Tibial nerve (tissue), 4 donors: ENCODE measurements at regions not wholly inside any gene's neighbourhood (a gene's known extent, or its start where the extent isn't known, plus 50 kb on each side); places are given as distances from the start of the nearest gene placed in this dataset.

Experiments
- DNase-seq, 2 donors: peaks; one replicate each; pipeline ENCODE4 v3.0.0-alpha.2; 2019; ENCODE audit warnings: low spot score in 2 of 2
- H3K27ac ChIP-seq, 4 donors: fragments of 200-600 bp; sonication (generic) in 3 of 4; one replicate each; pipeline ENCODE4 v1.5.1; 2017 to 2019; ENCODE audit warnings: mild to moderate bottlenecking in 1 of 4
- H3K27me3 ChIP-seq, 2 donors: fragments of 200-600 bp; sonication (generic) in 1 of 2; one replicate each; pipeline versions ENCODE4 v1.5.1 to v1.6.0; 2017 to 2019
- H3K36me3 ChIP-seq, 3 donors: fragments of 200-600 bp; sonication (generic); one replicate each; pipeline ENCODE4 v1.5.1; 2018 to 2019
- H3K4me1 ChIP-seq, 4 donors: fragments of 200-600 bp; sonication (generic) in 3 of 4; one replicate each; pipeline ENCODE4 v1.5.1; 2017 to 2019
- H3K4me3 ChIP-seq, 4 donors: fragments of 200-600 bp; sonication (generic) in 3 of 4; one replicate each; pipeline ENCODE4 v1.5.1; 2017 to 2019; ENCODE audit warnings: mild to moderate bottlenecking in 1 of 4, moderate library complexity in 1 of 4
- H3K9me3 ChIP-seq, 4 donors: fragments of 200-600 bp; sonication (generic) in 3 of 4; one replicate each; pipeline ENCODE4 v1.5.1; 2017 to 2019
- EP300 ChIP-seq, 2 donors: sonication (generic); formaldehyde crosslinking; IDR thresholded peaks; one replicate each; pipeline ENCODE4 v1.6.1; 2017; ENCODE audit warnings: antibody characterized with exemption in 2 of 2, mild to moderate bottlenecking in 1 of 2
- POLR2A ChIP-seq, 2 donors: fragments of 450-650 bp; IDR thresholded peaks; one replicate each; pipeline ENCODE4 v1.6.1; 2017; ENCODE audit warnings: antibody characterized with exemption in 2 of 2, mild to moderate bottlenecking in 2 of 2, moderate library complexity in 2 of 2
- WGBS, 2 donors: methylation state at CpG; one replicate each; pipeline ENCODE4 v1.1.5; 2018; 5-methylcytosine and 5-hydroxymethylcytosine counted together
- TF ChIP-seq, protein P1 (sequence below), 5 experiments: fragments of 200-600 bp in 3 of 5; fragments of 450-650 bp in 2 of 5; sonication (generic) in 3 of 5; IDR thresholded peaks; one replicate each; pipeline ENCODE4 v1.5.1; 2016 to 2019; ENCODE audit warnings: antibody characterized with exemption in 5 of 5, mild to moderate bottlenecking in 3 of 5, moderate library complexity in 2 of 5

- Histone ChIP-seq H3K4me1 (peaks cover 0 to 45% (median 12%) of the 10 kb centered on the region in 4 donors), H3K27me3 (no peaks in the 10 kb centered on the region), H3K27ac (peak overlapping the region in 1 of 4 donors; percentile 50), H3K9me3 (no peaks in the 10 kb centered on the region), H3K4me3 (no peak overlapping the region), H3K36me3 (no peaks in the 10 kb centered on the region)
- DNase-seq, result no peak
- TF ChIP-seq, protein P1, sequence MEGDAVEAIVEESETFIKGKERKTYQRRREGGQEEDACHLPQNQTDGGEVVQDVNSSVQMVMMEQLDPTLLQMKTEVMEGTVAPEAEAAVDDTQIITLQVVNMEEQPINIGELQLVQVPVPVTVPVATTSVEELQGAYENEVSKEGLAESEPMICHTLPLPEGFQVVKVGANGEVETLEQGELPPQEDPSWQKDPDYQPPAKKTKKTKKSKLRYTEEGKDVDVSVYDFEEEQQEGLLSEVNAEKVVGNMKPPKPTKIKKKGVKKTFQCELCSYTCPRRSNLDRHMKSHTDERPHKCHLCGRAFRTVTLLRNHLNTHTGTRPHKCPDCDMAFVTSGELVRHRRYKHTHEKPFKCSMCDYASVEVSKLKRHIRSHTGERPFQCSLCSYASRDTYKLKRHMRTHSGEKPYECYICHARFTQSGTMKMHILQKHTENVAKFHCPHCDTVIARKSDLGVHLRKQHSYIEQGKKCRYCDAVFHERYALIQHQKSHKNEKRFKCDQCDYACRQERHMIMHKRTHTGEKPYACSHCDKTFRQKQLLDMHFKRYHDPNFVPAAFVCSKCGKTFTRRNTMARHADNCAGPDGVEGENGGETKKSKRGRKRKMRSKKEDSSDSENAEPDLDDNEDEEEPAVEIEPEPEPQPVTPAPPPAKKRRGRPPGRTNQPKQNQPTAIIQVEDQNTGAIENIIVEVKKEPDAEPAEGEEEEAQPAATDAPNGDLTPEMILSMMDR (IDR thresholded peaks at IDR 0.05), result no peak
- no peak for TF ChIP-seq EP300 (IDR thresholded peaks at IDR 0.05)
- no peak for TF ChIP-seq POLR2A (IDR thresholded peaks at IDR 0.05)
- 68 to 70% methylated on average over 4 of the region's 4 CpGs for WGBS, 2 donors
Observed at GRCh38 chr6:56775498-56776166, 132.9 kb upstream of the DST start.

DNA sequence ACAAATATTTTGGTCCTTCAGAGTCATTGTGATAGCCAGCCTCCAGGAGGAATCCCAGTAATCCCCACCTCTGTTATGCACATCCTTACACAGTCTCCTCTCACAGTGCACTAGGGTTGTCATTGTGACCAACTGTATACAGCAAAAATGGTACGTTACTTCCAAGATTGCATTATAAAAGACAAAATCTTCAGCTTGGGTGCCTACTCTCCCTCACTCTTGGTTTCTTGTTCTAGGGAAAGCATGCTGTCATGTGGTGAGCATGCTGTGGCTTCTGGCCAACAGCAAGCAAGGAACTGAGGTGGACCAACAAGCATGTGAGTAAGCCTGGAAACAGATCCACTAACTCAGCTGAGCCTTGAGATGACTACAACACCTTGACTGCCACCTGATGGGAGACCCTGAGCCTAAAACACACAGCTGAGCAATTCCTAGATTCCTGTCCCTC is 130.1 kb upstream of the DST start:
- Histone ChIP-seq H3K4me3 (no peak overlapping the region), H3K9me3 (no peaks in the 10 kb centered on the region), H3K36me3 (no peaks in the 10 kb centered on the region), H3K4me1 (peaks cover 0 to 69% (median 17%) of the 10 kb centered on the region in 4 donors), H3K27me3 (no peaks in the 10 kb centered on the region), H3K27ac (peak overlapping the region in 2 of 4 donors; percentile 31 to 54)
- WGBS, 2 donors, result 22 to 29% methylated on average over 1 of the region's 1 CpG
- TF ChIP-seq POLR2A (IDR thresholded peaks at IDR 0.05), result no peak
- TF ChIP-seq EP300 (IDR thresholded peaks at IDR 0.05), result no peak
- TF ChIP-seq, protein P1 (IDR thresholded peaks at IDR 0.05), result no peak
- DNase-seq, result peak in 1 of 2 donors; percentile 22

GRCh38 chr6:56771929-56772607 is 129.4 kb upstream of the DST start:
- H3K4me1 ChIP-seq, result peaks cover 0 to 71% (median 18%) of the 10 kb centered on the region in 4 donors

GRCh38 chr6:56771189-56771588 is 128.5 kb upstream of the DST start:
- TF ChIP-seq POLR2A (IDR thresholded peaks at IDR 0.05) (no peak), EP300 (IDR thresholded peaks at IDR 0.05) (no peak)
- TF ChIP-seq, protein P1 (IDR thresholded peaks at IDR 0.05), result no peak
- no peak for DNase-seq
- H3K27me3 ChIP-seq, result no peaks in the 10 kb centered on the region
- H3K4me3 ChIP-seq, result no peak overlapping the region
- no peaks in the 10 kb centered on the region for H3K36me3 ChIP-seq
- H3K9me3 ChIP-seq, result no peaks in the 10 kb centered on the region
- H3K4me1 ChIP-seq, result peaks cover 0 to 73% (median 22%) of the 10 kb centered on the region in 4 donors
- peak overlapping the region in 2 of 4 donors; percentile 8 to 61 for H3K27ac ChIP-seq

More at GRCh38 chr6:56771929-56772607, 129.4 kb upstream of the DST start:
- peak overlapping the region in 2 of 4 donors; percentile 31 to 54 for H3K27ac ChIP-seq
- TF ChIP-seq EP300 (IDR thresholded peaks at IDR 0.05), result no peak
- no peak for TF ChIP-seq POLR2A (IDR thresholded peaks at IDR 0.05)
- TF ChIP-seq, protein P1 (IDR thresholded peaks at IDR 0.05), result no peak
- no peaks in the 10 kb centered on the region for H3K9me3 ChIP-seq
- no peak for DNase-seq
- H3K4me3 ChIP-seq, result no peak overlapping the region
- 51 to 57% methylated on average over 7 of the region's 7 CpGs for WGBS, 2 donors
- no peaks in the 10 kb centered on the region for H3K36me3 ChIP-seq
- H3K27me3 ChIP-seq, result no peaks in the 10 kb centered on the region

DNA sequence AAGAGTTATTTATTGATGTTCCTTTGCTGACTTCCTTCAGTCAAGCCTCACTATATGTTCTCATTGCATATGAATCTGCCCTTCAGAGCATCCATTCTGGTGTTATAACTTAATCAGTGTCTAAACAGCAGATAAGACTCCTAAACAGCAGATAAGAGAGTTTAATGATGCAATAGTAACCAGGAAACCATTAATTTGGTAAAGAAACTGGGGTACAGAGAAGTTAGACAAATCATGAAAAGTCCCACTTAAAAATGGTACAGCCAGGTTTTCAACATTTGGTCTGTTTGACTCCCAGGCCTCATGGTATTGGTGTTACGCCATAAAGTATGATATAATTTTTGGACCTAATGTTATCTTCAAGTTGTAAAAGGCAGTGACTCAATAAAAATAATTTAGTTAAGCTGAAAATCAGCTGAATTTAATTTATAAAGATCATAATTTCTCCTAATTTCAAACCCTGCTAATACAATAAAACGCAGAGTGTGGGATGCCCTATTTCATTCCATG is 127.4 kb upstream of the DST start:
- 89 to 91% methylated on average over 2 of the region's 2 CpGs for WGBS, 2 donors
- no peak for DNase-seq
- no peaks in the 10 kb centered on the region for H3K36me3 ChIP-seq
- TF ChIP-seq POLR2A (IDR thresholded peaks at IDR 0.05) (no peak), EP300 (IDR thresholded peaks at IDR 0.05) (no peak)
- TF ChIP-seq, protein P1 (IDR thresholded peaks at IDR 0.05), result no peak
- H3K4me3 ChIP-seq, result no peak overlapping the region
- peak overlapping the region in 1 of 4 donors; percentile 61 for H3K27ac ChIP-seq
- H3K4me1 ChIP-seq, result peaks cover 0 to 77% (median 27%) of the 10 kb centered on the region in 4 donors
- no peaks in the 10 kb centered on the region for H3K9me3 ChIP-seq
- H3K27me3 ChIP-seq, result no peaks in the 10 kb centered on the region
